ENCODE measurements at regions not wholly inside any gene's neighbourhood (a gene's known extent, or its start where the extent isn't known, plus 50 kb on each side); places are given as distances from the start of the nearest gene placed in this dataset.

- TF ChIP-seq POLR2A (IDR thresholded peaks at IDR 0.05; ENCODE audit: extremely low read depth, insufficient read length): no peak
- no peak for TF ChIP-seq CTCF (IDR thresholded peaks at IDR 0.05; ENCODE audit: low read depth, low read length)
- no peak for TF ChIP-seq MYC (IDR thresholded peaks at IDR 0.05; ENCODE audit: low read depth, low read length)
- no peak for TF ChIP-seq MAX (IDR thresholded peaks at IDR 0.05; ENCODE audit: low read depth, low read length)
These were observed 60.0 kb upstream of the OTOS start for GRCh38 chr2:240200230-240201051.

All from NB4 (cell line).